ENCODE measurements at regions not wholly inside any gene's neighbourhood (a gene's known extent, or its start where the extent isn't known, plus 50 kb on each side); places are given as distances from the start of the nearest gene placed in this dataset.

DNA sequence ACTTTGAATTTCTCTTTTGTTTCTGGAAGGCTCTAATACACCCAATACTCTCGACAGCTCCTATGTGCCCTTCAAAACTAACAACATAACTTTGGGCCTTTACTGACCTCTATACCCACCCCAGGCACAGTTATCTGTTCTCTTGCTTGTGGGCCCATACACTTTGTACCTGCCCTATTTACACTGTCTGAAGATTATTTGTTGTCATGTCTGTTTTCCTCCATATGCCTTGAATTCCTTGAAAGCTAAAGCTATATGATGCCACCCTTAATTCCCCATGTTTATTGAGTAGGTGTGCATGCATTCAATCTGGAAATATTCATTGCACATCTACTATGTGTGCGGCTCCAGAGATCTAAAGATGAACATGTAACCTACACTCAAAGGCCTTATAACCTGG lies 267.6 kb downstream of the PLPP3 start:
- TF ChIP-seq, protein P1, sequence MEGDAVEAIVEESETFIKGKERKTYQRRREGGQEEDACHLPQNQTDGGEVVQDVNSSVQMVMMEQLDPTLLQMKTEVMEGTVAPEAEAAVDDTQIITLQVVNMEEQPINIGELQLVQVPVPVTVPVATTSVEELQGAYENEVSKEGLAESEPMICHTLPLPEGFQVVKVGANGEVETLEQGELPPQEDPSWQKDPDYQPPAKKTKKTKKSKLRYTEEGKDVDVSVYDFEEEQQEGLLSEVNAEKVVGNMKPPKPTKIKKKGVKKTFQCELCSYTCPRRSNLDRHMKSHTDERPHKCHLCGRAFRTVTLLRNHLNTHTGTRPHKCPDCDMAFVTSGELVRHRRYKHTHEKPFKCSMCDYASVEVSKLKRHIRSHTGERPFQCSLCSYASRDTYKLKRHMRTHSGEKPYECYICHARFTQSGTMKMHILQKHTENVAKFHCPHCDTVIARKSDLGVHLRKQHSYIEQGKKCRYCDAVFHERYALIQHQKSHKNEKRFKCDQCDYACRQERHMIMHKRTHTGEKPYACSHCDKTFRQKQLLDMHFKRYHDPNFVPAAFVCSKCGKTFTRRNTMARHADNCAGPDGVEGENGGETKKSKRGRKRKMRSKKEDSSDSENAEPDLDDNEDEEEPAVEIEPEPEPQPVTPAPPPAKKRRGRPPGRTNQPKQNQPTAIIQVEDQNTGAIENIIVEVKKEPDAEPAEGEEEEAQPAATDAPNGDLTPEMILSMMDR (conservative IDR thresholded peaks at IDR 0.05), result no peak
- H3K27ac ChIP-seq, result no peak overlapping the region

DNA sequence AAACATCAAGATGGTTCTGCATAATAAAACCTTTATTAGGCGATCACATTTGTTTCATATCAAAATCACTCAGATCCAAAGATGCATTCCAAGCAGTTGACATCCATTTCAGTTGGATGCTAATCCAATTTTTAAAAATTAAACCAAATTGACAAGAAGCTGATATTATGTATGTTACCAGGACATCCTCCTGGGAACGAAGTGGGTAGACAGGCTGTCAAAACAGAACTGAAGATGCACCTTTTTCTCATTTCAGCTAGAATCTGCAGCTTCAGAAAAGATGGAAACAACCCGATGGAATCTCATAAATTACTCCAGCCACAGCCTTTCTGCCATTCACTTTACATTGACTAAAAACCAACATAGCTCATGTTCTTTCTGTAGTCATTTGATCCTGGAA lies 268.4 kb downstream of the PLPP3 start:
- TF ChIP-seq, protein P1 (conservative IDR thresholded peaks at IDR 0.05), result no peak
- H3K27ac ChIP-seq, result no peak overlapping the region

GRCh38 chr1:56309065-56309464 lies 270.3 kb downstream of the PLPP3 start:
- no peak overlapping the region for H3K27ac ChIP-seq
- TF ChIP-seq, protein P1 (conservative IDR thresholded peaks at IDR 0.05), result no peak

- TF ChIP-seq, protein P1 (conservative IDR thresholded peaks at IDR 0.05), result no peak
- H3K27ac ChIP-seq, result no peak overlapping the region
Measured at GRCh38 chr1:56304975-56305374, 274.4 kb downstream of the PLPP3 start.

DNA sequence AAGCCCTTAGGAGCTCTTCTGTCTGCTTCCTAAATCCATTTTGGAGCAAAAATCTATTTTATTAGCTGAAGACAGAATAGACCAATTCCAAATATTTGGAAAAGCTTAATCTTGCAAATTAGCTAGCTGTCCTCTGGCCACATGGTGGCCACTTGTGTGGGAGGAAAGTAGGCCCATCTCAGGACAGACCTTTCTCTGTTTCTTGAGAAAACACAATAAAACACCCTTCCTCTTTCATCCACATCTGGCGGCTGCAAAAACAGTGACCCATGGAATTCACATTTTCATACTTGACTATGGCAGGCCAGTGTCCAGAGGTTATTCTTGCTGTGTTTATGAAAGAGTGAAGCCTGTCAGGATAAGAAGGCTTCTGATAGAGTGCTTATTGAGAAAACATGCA lies 275.6 kb downstream of the PLPP3 start:
- TF ChIP-seq, protein P1 (conservative IDR thresholded peaks at IDR 0.05), result no peak
- H3K27ac ChIP-seq, result no peak overlapping the region

DNA sequence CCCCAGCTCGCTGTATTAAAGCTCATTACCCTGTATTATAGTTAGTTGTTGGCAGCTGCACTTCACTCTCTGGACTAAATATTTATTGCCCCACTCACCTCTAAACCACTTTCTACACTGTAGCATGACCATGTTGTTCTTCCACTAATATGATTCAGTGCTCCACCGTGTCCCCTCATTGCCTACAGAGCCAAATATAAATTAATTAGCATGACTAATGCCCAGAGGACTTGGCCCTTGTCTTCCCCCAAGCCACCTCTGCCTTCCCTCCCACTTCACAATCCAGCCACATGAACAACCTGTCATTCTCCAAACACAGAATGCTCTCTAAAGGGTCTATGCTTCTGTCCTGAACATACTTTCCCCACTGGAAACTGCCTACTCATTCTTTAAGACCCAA lies 276.5 kb downstream of the PLPP3 start:
- TF ChIP-seq, protein P1 (conservative IDR thresholded peaks at IDR 0.05), result no peak
- no peak overlapping the region for H3K27ac ChIP-seq

GRCh38 chr1:56301791-56302190 lies 277.6 kb downstream of the PLPP3 start:
- TF ChIP-seq, protein P1 (conservative IDR thresholded peaks at IDR 0.05), result no peak
- no peak overlapping the region for H3K27ac ChIP-seq

DNA sequence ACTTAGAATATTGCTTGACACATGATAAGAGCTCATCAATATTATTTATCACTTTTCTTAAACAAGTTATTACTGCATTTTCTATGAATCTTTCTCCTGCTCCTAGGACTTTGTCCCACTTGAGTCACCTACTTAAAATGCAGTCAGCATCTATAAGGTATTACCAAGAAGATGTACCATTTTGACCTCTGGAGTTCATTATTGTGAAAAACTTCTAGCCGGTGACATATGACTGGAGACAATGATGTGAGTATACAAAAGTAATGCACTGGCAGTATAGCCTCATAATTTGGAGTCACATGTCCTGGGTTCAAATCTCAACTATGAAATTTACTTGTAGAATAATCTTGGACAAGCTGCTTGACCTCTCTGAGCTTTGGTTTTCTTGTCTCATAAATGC lies 278.5 kb downstream of the PLPP3 start:
- H3K27ac ChIP-seq, result no peak overlapping the region
- TF ChIP-seq, protein P1 (conservative IDR thresholded peaks at IDR 0.05), result no peak

Measured in VCaP (cell line).